ENCODE measurements at regions not wholly inside any gene's neighbourhood (a gene's known extent, or its start where the extent isn't known, plus 50 kb on each side); places are given as distances from the start of the nearest gene placed in this dataset.

- TF ChIP-seq ZNF318 (IDR thresholded peaks at IDR 0.05; ENCODE audit: borderline replicate concordance in 1 of 2, low read depth in 1 of 2): no peak
- TF ChIP-seq TAF1 (IDR thresholded peaks at IDR 0.05; ENCODE audit: control insufficient read depth, extremely low read depth, insufficient read depth, low read length, severe bottlenecking): no peak
Observed at GRCh38 chr2:39948016-39948719, 169.1 kb upstream of the THUMPD2 start (continued).
